Lower lobe of right lung (tissue), 2 donors: ENCODE measurements at regions not wholly inside any gene's neighbourhood (a gene's known extent, or its start where the extent isn't known, plus 50 kb on each side); places are given as distances from the start of the nearest gene placed in this dataset.

Experiments
- ATAC-seq, 2 donors: fragments of 200-7000 bp; cut with Tn5 transposase; one replicate each; pipeline ENCODE4 v1.9.1; 2020 to 2022; ENCODE audit warnings: mild to moderate bottlenecking in 2 of 2, moderate library complexity in 2 of 2
- DNase-seq: peaks from one replicate; pipeline ENCODE4 v3.0.0-alpha.2; 2020
- H3K27ac ChIP-seq: fragments of 200-600 bp; one replicate; pipeline ENCODE4 v1.8.0; 2022
- H3K27me3 ChIP-seq: fragments of 200-600 bp; one replicate; pipeline ENCODE4 v1.8.0; 2022; ENCODE audit warnings: low read depth
- H3K36me3 ChIP-seq: fragments of 200-600 bp; one replicate; pipeline ENCODE4 v1.8.0; 2022; ENCODE audit warnings: mild to moderate bottlenecking
- H3K4me1 ChIP-seq: fragments of 200-600 bp; one replicate; pipeline ENCODE4 v1.8.0; 2022
- H3K4me3 ChIP-seq: fragments of 200-600 bp; one replicate; pipeline ENCODE4 v1.8.0; 2022; ENCODE audit warnings: mild to moderate bottlenecking
- H3K9me3 ChIP-seq: fragments of 200-600 bp; one replicate; pipeline ENCODE4 v1.8.0; 2022
- CTCF ChIP-seq: fragments of 200-600 bp; IDR thresholded peaks from one replicate; pipeline ENCODE4 v1.8.0; 2022; ENCODE audit warnings: antibody characterized with exemption, mild to moderate bottlenecking
- intact Hi-C: fragments of 100-400 bp; cut with DNase I; formaldehyde crosslinking; loops from one replicate; pipeline ENCODE4 v1.11.0; 2022
- donor health status: DM: no; HTN: yes; CAD: no; lungs with severe emphysema.

GRCh38 chr13:22148187-22148586 is 477.3 kb downstream of the FGF9 start:
- Histone ChIP-seq H3K27me3 (no peaks in the 10 kb centered on the region), H3K36me3 (no peaks in the 10 kb centered on the region), H3K4me1 (no peaks in the 10 kb centered on the region), H3K4me3 (no peak overlapping the region), H3K9me3 (no peaks in the 10 kb centered on the region), H3K27ac (no peak overlapping the region)
- no peak for TF ChIP-seq CTCF
- intact Hi-C loops = no loop called here
- DNase-seq (no peak), ATAC-seq (no peak)

DNA sequence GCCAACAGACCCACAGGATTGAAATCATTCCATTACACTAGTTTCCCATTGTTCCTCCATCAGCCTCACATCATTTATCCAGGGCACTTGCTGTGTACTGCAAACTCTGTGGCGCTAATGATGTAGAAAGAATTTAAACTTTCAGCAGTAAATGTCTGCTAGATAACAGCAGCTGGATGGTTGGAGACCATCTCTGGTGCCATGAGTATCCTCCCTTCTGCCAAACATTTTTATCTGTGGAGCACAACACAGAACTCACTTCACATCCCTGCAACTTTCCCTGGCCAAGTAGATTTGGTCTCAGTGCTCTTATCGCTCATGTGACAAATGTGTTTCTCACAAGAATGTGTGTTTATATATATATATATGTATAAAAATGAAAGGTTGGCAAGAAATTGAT is 481.9 kb downstream of the FGF9 start:
- Histone ChIP-seq H3K9me3 (no peaks in the 10 kb centered on the region), H3K27me3 (no peaks in the 10 kb centered on the region), H3K4me3 (no peak overlapping the region), H3K27ac (no peak overlapping the region), H3K36me3 (no peaks in the 10 kb centered on the region), H3K4me1 (no peaks in the 10 kb centered on the region)
- no peak for TF ChIP-seq CTCF
- DNase-seq (no peak), ATAC-seq (no peak)
- intact Hi-C loops = no loop called here

DNA sequence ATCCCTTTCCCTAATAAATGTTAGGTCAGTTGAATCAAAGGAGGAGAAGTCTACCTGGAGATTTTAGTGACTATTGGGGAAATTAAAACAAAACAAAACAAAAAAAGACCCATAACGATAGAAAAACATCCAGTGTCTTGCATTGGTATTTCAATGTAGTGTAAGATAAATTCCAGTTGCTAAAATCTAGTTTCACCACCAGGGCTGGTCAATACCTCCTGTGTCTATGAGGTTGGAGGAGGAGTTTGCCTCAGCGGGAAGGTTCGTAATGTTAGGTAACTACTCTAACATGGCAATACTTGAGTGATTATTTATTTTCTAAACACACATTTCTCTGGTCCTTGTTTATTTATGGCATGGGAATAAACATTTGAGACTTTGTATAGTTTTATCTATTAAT is 483.2 kb downstream of the FGF9 start:
- no peak for TF ChIP-seq CTCF
- H3K27me3 ChIP-seq = no peaks in the 10 kb centered on the region
- H3K4me3 ChIP-seq = no peak overlapping the region
- ATAC-seq (no peak), DNase-seq (no peak)
- H3K27ac ChIP-seq = no peak overlapping the region
- H3K9me3 ChIP-seq = no peaks in the 10 kb centered on the region
- intact Hi-C loops = no loop called here
- H3K4me1 ChIP-seq = no peaks in the 10 kb centered on the region
- H3K36me3 ChIP-seq = no peaks in the 10 kb centered on the region

DNA sequence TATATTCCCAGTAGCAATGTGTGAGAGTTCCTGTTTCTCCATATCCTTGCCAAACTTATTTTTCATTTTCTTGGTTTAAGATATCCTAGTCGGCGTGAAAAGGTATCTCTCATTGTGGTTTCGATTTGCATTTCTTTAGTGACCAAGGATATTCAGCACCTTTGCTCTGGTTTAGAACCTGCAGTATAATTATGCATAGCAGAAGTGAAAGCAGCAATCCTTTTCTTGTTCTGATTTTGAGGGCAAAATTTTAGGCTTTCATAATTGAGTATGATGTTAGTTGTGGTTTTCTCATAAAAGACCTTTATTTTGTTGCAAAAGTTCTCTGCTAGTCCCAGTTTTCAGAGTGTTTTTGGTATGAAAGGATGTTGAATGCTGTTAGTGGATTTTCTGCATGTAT is 491.0 kb downstream of the FGF9 start:
- intact Hi-C loops = no loop called here
- Histone ChIP-seq H3K36me3 (no peaks in the 10 kb centered on the region), H3K27me3 (no peaks in the 10 kb centered on the region), H3K27ac (no peak overlapping the region), H3K4me3 (no peak overlapping the region), H3K4me1 (peaks cover 6% of the 10 kb centered on the region), H3K9me3 (no peaks in the 10 kb centered on the region)
- no peak for ATAC-seq
- TF ChIP-seq CTCF = no peak
- DNase-seq = no peak

GRCh38 chr13:22162889-22163288 is 492.0 kb downstream of the FGF9 start:
- H3K27ac ChIP-seq = no peak overlapping the region
- H3K36me3 ChIP-seq = no peaks in the 10 kb centered on the region
- no peaks in the 10 kb centered on the region for H3K9me3 ChIP-seq
- DNase-seq (no peak), ATAC-seq (no peak)
- no peaks in the 10 kb centered on the region for H3K27me3 ChIP-seq
- H3K4me3 ChIP-seq = peak overlapping the region; percentile 7
- H3K4me1 ChIP-seq = peaks cover 6% of the 10 kb centered on the region
- TF ChIP-seq CTCF = no peak
- intact Hi-C loops = no loop called here
